Endothelial cell of umbilical vein (primary cell): ENCODE measurements at regions not wholly inside any gene's neighbourhood (a gene's known extent, or its start where the extent isn't known, plus 50 kb on each side); places are given as distances from the start of the nearest gene placed in this dataset.

Source experiments
- EZH2 ChIP-seq: IDR thresholded peaks from 2 replicates; pipeline ENCODE4 v1.6.1; 2012; ENCODE audit warnings: borderline replicate concordance, low read depth, mild to moderate bottlenecking, moderate library complexity, low read length, inconsistent platforms; ENCODE audit not compliant: severe bottlenecking
- FOS ChIP-seq: IDR thresholded peaks from 2 replicates; pipeline ENCODE4 v1.6.1; 2011; ENCODE audit warnings: mild to moderate bottlenecking, low read length, moderate library complexity, borderline replicate concordance; ENCODE audit not compliant: insufficient read depth
- GATA2 ChIP-seq: IDR thresholded peaks from 2 replicates; pipeline ENCODE4 v1.7.0; 2011; ENCODE audit warnings: low read depth, mild to moderate bottlenecking, moderate library complexity, mixed read lengths, low read length; ENCODE audit not compliant: insufficient read length, insufficient read depth
- JUN ChIP-seq: IDR thresholded peaks from 2 replicates; pipeline ENCODE4 v1.6.1; 2011; ENCODE audit warnings: borderline replicate concordance, low read depth; ENCODE audit not compliant: insufficient read length, insufficient read depth
- MYC ChIP-seq: IDR thresholded peaks from one replicate; pipeline ENCODE4 v1.6.1; 2011; ENCODE audit warnings: mild to moderate bottlenecking, low read depth, low read length
- POLR2A ChIP-seq: IDR thresholded peaks from 2 replicates; pipeline ENCODE4 v1.6.1; 2012; ENCODE audit warnings: low read depth, mild to moderate bottlenecking, control low read depth, low read length
- POLR2AphosphoS5 ChIP-seq: IDR thresholded peaks from 2 replicates; pipeline ENCODE4 v1.6.1; 2012; ENCODE audit warnings: low read depth, mild to moderate bottlenecking, control low read depth, low read length, moderate library complexity; ENCODE audit not compliant: insufficient read depth
- TF ChIP-seq, protein P1 (sequence below), 2 donors: IDR thresholded peaks; 1 replicate in 1 of 2; 2 replicates in 1 of 2; pipeline ENCODE4 v1.5.1; 2011; ENCODE audit warnings: low read length in 2 of 2, mild to moderate bottlenecking in 2 of 2, moderate library complexity in 2 of 2, control low read depth in 1 of 2, inconsistent platforms in 1 of 2, low read depth in 1 of 2; ENCODE audit not compliant: insufficient read depth in 1 of 2; ENCODE audit errors: extremely low read depth in 1 of 2

- TF ChIP-seq, protein P1, sequence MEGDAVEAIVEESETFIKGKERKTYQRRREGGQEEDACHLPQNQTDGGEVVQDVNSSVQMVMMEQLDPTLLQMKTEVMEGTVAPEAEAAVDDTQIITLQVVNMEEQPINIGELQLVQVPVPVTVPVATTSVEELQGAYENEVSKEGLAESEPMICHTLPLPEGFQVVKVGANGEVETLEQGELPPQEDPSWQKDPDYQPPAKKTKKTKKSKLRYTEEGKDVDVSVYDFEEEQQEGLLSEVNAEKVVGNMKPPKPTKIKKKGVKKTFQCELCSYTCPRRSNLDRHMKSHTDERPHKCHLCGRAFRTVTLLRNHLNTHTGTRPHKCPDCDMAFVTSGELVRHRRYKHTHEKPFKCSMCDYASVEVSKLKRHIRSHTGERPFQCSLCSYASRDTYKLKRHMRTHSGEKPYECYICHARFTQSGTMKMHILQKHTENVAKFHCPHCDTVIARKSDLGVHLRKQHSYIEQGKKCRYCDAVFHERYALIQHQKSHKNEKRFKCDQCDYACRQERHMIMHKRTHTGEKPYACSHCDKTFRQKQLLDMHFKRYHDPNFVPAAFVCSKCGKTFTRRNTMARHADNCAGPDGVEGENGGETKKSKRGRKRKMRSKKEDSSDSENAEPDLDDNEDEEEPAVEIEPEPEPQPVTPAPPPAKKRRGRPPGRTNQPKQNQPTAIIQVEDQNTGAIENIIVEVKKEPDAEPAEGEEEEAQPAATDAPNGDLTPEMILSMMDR (IDR thresholded peaks at IDR 0.05; ENCODE audit: extremely low read depth in 1 of 2, insufficient read depth in 1 of 2, low read depth in 1 of 2, low read length in 2 of 2): no peak
- TF ChIP-seq GATA2 (no peak), FOS (no peak), MYC (no peak), POLR2A (no peak), EZH2 (no peak), JUN (no peak), POLR2AphosphoS5 (no peak)
Measured at GRCh38 chr1:181987996-181988395, 73.5 kb downstream of the ZNF648 start.
